Progenitor cell of endocrine pancreas (in vitro differentiated cells): ENCODE measurements at regions not wholly inside any gene's neighbourhood (a gene's known extent, or its start where the extent isn't known, plus 50 kb on each side); places are given as distances from the start of the nearest gene placed in this dataset.

Experiments used
- DNase-seq: peaks from one replicate; pipeline ENCODE4 v3.0.0; 2021; ENCODE audit warnings: low spot score; ENCODE audit not compliant: unreplicated experiment
- H3K27ac Mint-ChIP-seq: 2 replicates; pipeline ENCODE4 v1.8.0; 2021; ENCODE audit warnings: mild to moderate bottlenecking, moderate library complexity, mixed read lengths
- H3K27me3 Mint-ChIP-seq: 2 replicates; pipeline ENCODE4 v1.8.0; 2021; ENCODE audit warnings: mixed read lengths
- H3K36me3 Mint-ChIP-seq: 2 replicates; pipeline ENCODE4 v1.8.0; 2022; ENCODE audit warnings: mixed read lengths; ENCODE audit not compliant: insufficient read depth
- H3K4me1 Mint-ChIP-seq: 2 replicates; pipeline ENCODE4 v1.8.0; 2021; ENCODE audit warnings: low read depth, mixed read lengths
- H3K4me3 Mint-ChIP-seq: 2 replicates; pipeline ENCODE4 v1.8.0; 2021; ENCODE audit warnings: low read depth, mild to moderate bottlenecking, moderate library complexity, mixed read lengths
- H3K9me3 Mint-ChIP-seq: 2 replicates; pipeline ENCODE4 v1.8.0; 2021; ENCODE audit warnings: low read depth, mixed read lengths
- CTCF ChIP-seq: fragments of 200-600 bp; sonication (generic); IDR thresholded peaks from one replicate; pipeline ENCODE4 v1.5.0; 2021; ENCODE audit warnings: antibody characterized with exemption, mild to moderate bottlenecking; ENCODE audit not compliant: unreplicated experiment

DNA sequence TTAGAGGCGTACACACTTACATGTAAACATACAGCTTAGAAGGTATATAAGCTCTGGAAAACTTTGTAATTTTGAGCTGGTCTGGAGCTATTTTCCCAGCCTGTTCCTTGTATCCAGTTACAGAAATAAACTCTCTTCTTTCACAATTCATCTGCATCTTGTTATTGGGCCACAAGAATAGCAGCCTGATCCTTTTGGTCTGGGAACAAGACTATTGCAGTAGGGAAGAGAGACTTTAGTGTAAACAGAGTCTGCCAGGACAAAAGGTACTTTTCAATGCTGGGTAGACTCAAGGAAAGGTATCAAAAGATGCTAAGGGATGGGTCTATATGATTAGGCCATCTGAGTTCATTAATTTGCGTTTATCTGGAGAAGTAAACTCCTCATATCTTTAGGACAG is 728.3 kb downstream of the TYW1 start:
- H3K4me1 Mint-ChIP-seq, result peaks cover 34% of the 10 kb centered on the region
- peaks cover 8% of the 10 kb centered on the region for H3K9me3 Mint-ChIP-seq
- H3K27me3 Mint-ChIP-seq, result no peaks in the 10 kb centered on the region
- H3K27ac Mint-ChIP-seq, result no peak overlapping the region
- H3K36me3 Mint-ChIP-seq, result no peaks in the 10 kb centered on the region
- no peak for DNase-seq
- no peak for TF ChIP-seq CTCF
- no peak overlapping the region for H3K4me3 Mint-ChIP-seq

DNA sequence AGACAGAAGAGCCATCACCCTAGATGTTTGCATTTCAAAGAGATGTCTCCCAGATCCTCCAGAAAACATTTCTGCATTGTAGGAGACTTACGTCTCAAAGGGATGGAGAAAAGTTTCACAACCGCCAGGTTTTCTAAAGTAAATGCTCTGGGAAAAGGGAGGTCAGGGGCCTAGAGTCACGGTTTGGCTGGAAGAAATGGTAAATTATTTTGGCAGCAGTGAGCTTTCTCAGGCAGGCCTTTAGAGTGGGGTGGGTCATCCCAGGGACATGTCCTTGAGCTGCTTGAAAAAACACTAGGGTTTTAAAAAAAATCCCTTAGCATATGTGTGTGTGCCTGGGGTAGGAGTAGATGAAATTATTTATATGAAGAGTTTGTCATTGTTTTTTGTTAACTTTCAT is 728.8 kb downstream of the TYW1 start:
- H3K4me1 Mint-ChIP-seq, result peaks cover 34% of the 10 kb centered on the region
- H3K9me3 Mint-ChIP-seq, result peaks cover 8% of the 10 kb centered on the region
- no peaks in the 10 kb centered on the region for H3K36me3 Mint-ChIP-seq
- no peak for DNase-seq
- H3K27ac Mint-ChIP-seq, result no peak overlapping the region
- H3K27me3 Mint-ChIP-seq, result no peaks in the 10 kb centered on the region
- H3K4me3 Mint-ChIP-seq, result no peak overlapping the region
- TF ChIP-seq CTCF, result no peak

DNA sequence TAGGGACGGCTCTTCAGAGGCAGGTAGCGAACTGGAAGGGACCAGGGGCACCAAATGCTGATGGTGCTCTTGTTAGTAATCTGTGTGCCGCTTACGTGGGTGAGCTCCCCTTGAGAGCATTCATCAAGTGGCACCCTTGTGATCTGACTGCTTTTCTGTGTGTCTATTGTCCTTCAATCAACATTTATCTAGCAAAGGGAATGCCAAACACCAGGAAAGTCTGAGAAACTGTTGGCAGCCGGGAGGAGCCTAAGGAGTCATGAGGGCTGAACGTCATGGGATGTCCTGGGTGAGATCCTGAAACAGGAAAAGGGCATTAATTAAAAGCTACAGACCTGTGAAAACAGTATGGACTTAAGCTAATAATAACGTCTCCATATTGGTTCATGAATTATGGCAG is 733.1 kb downstream of the TYW1 start:
- Mint-ChIP-seq H3K4me1 (peaks cover 18% of the 10 kb centered on the region), H3K36me3 (no peaks in the 10 kb centered on the region), H3K27me3 (no peaks in the 10 kb centered on the region), H3K4me3 (no peak overlapping the region), H3K9me3 (peaks cover 6% of the 10 kb centered on the region), H3K27ac (no peak overlapping the region)
- TF ChIP-seq CTCF, result no peak
- DNase-seq, result no peak

- peak overlapping the region; percentile 45 for H3K27ac Mint-ChIP-seq
- no peak overlapping the region for H3K4me3 Mint-ChIP-seq
- H3K9me3 Mint-ChIP-seq, result peaks cover 6% of the 10 kb centered on the region
- peaks cover 16% of the 10 kb centered on the region for H3K4me1 Mint-ChIP-seq
- H3K36me3 Mint-ChIP-seq, result no peaks in the 10 kb centered on the region
- no peaks in the 10 kb centered on the region for H3K27me3 Mint-ChIP-seq
- TF ChIP-seq CTCF, result no peak
- no peak for DNase-seq
Observed at GRCh38 chr7:67731704-67732103, 735.1 kb downstream of the TYW1 start.

- H3K27ac Mint-ChIP-seq, result no peak overlapping the region
- H3K36me3 Mint-ChIP-seq, result no peaks in the 10 kb centered on the region
- H3K4me3 Mint-ChIP-seq, result no peak overlapping the region
- TF ChIP-seq CTCF, result no peak
- peaks cover 16% of the 10 kb centered on the region for H3K4me1 Mint-ChIP-seq
- no peak for DNase-seq
- H3K27me3 Mint-ChIP-seq, result no peaks in the 10 kb centered on the region
- peaks cover 6% of the 10 kb centered on the region for H3K9me3 Mint-ChIP-seq
Observed at GRCh38 chr7:67732898-67733297, 736.3 kb downstream of the TYW1 start.

GRCh38 chr7:67738145-67738544 is 741.5 kb downstream of the TYW1 start:
- H3K27me3 Mint-ChIP-seq, result no peaks in the 10 kb centered on the region
- H3K4me1 Mint-ChIP-seq, result no peaks in the 10 kb centered on the region

More at GRCh38 chr7:67738145-67738544, 741.5 kb downstream of the TYW1 start:
- no peak overlapping the region for H3K4me3 Mint-ChIP-seq
- H3K27ac Mint-ChIP-seq, result no peak overlapping the region
- TF ChIP-seq CTCF, result no peak
- no peaks in the 10 kb centered on the region for H3K36me3 Mint-ChIP-seq
- DNase-seq, result no peak
- peaks cover 4% of the 10 kb centered on the region for H3K9me3 Mint-ChIP-seq
